HAP-1 (cell line): ENCODE measurements at regions not wholly inside any gene's neighbourhood (a gene's known extent, or its start where the extent isn't known, plus 50 kb on each side); places are given as distances from the start of the nearest gene placed in this dataset.

Experiments used
- DNase-seq, 2 experiments: peaks; one replicate each; pipeline ENCODE4 v3.0.0-alpha.2; 2016 to 2020; ENCODE audit warnings: low spot score in 2 of 2
- H3K27me3 ChIP-seq: fragments of 250-450 bp; sonication (Bioruptor Pico); 2 replicates; pipeline ENCODE4 v1.5.1; 2020; ENCODE audit warnings: low read depth, mild to moderate bottlenecking, moderate library complexity
- H3K36me3 ChIP-seq: fragments of 250-450 bp; sonication (Bioruptor Pico); replicated peaks from 2 replicates; pipeline ENCODE4 v1.5.1; 2020; ENCODE audit warnings: mild to moderate bottlenecking
- H3K4me1 ChIP-seq: fragments of 250-450 bp; sonication (Bioruptor Pico); 2 replicates; pipeline ENCODE4 v1.5.1; 2020; ENCODE audit warnings: mild to moderate bottlenecking
- H3K4me3 ChIP-seq: fragments of 250-450 bp; sonication (Bioruptor Pico); 2 replicates; pipeline ENCODE4 v1.5.1; 2020; ENCODE audit warnings: mild to moderate bottlenecking, moderate library complexity
- H3K9me3 ChIP-seq: fragments of 250-450 bp; sonication (Bioruptor Pico); 2 replicates; pipeline ENCODE4 v1.5.1; 2020; ENCODE audit warnings: mild to moderate bottlenecking, moderate library complexity
- in situ Hi-C: fragments of 300-500 bp; cut with MboI; formaldehyde crosslinking; loops from 3 replicates; pipeline ENCODE4 v1.14.3; 2020; ENCODE audit warnings: low sequenced_read_pairs, inconsistent platforms, mixed read lengths

- no peak for DNase-seq
Measured at GRCh38 chr1:222048094-222048595, 306.3 kb upstream of the DUSP10 start.

GRCh38 chr1:222047366-222047765, 305.5 kb upstream of the DUSP10 start:
- in situ Hi-C loops: no loop called here
- Histone ChIP-seq H3K9me3 (no peaks in the 10 kb centered on the region), H3K4me3 (no peak overlapping the region), H3K27me3 (no peaks in the 10 kb centered on the region), H3K4me1 (no peaks in the 10 kb centered on the region), H3K36me3 (no peaks in the 10 kb centered on the region)
- DNase-seq: no peak

More at GRCh38 chr1:222048094-222048595, 306.3 kb upstream of the DUSP10 start:
- H3K4me1 ChIP-seq: no peaks in the 10 kb centered on the region
- no peaks in the 10 kb centered on the region for H3K9me3 ChIP-seq
- H3K4me3 ChIP-seq: no peak overlapping the region
- H3K27me3 ChIP-seq: no peaks in the 10 kb centered on the region
- H3K36me3 ChIP-seq: no peaks in the 10 kb centered on the region
- in situ Hi-C loops: no loop called here

GRCh38 chr1:222046684-222047263, 304.9 kb upstream of the DUSP10 start:
- DNase-seq: no peak
- H3K9me3 ChIP-seq: no peaks in the 10 kb centered on the region
- H3K4me3 ChIP-seq: no peak overlapping the region
- in situ Hi-C loops: no loop called here
- no peaks in the 10 kb centered on the region for H3K27me3 ChIP-seq
- H3K36me3 ChIP-seq: no peaks in the 10 kb centered on the region
- no peaks in the 10 kb centered on the region for H3K4me1 ChIP-seq

GRCh38 chr1:222045786-222046185, 303.9 kb upstream of the DUSP10 start:
- H3K4me3 ChIP-seq: no peak overlapping the region
- H3K9me3 ChIP-seq: no peaks in the 10 kb centered on the region
- no peaks in the 10 kb centered on the region for H3K4me1 ChIP-seq
- DNase-seq: no peak
- no peaks in the 10 kb centered on the region for H3K36me3 ChIP-seq
- in situ Hi-C loops: no loop called here
- H3K27me3 ChIP-seq: no peaks in the 10 kb centered on the region

- Histone ChIP-seq H3K36me3 (no peaks in the 10 kb centered on the region), H3K4me1 (no peaks in the 10 kb centered on the region), H3K27me3 (no peaks in the 10 kb centered on the region), H3K9me3 (no peaks in the 10 kb centered on the region), H3K4me3 (no peak overlapping the region)
- no peak for DNase-seq
- in situ Hi-C loops: no loop called here
Measured at GRCh38 chr1:222045236-222045635, 303.3 kb upstream of the DUSP10 start.

- no peaks in the 10 kb centered on the region for H3K9me3 ChIP-seq
- H3K4me1 ChIP-seq: no peaks in the 10 kb centered on the region
- no peaks in the 10 kb centered on the region for H3K27me3 ChIP-seq
- in situ Hi-C loops: no loop called here
- DNase-seq: no peak
- H3K36me3 ChIP-seq: no peaks in the 10 kb centered on the region
- no peak overlapping the region for H3K4me3 ChIP-seq
Measured at GRCh38 chr1:222043444-222044292, 301.8 kb upstream of the DUSP10 start.

- Histone ChIP-seq H3K9me3 (no peaks in the 10 kb centered on the region), H3K4me1 (no peaks in the 10 kb centered on the region), H3K4me3 (no peak overlapping the region), H3K36me3 (no peaks in the 10 kb centered on the region), H3K27me3 (no peaks in the 10 kb centered on the region)
- in situ Hi-C loops: no loop called here
- no peak for DNase-seq
Measured at GRCh38 chr1:222042120-222042519, 300.2 kb upstream of the DUSP10 start.

GRCh38 chr1:222040955-222041354, 299.1 kb upstream of the DUSP10 start:
- in situ Hi-C loops: no loop called here
- Histone ChIP-seq H3K27me3 (no peaks in the 10 kb centered on the region), H3K36me3 (no peaks in the 10 kb centered on the region), H3K4me1 (no peaks in the 10 kb centered on the region), H3K4me3 (no peak overlapping the region), H3K9me3 (no peaks in the 10 kb centered on the region)
- no peak for DNase-seq

GRCh38 chr1:222040121-222040805, 298.4 kb upstream of the DUSP10 start:
- Histone ChIP-seq H3K4me1 (no peaks in the 10 kb centered on the region), H3K4me3 (no peak overlapping the region), H3K9me3 (no peaks in the 10 kb centered on the region), H3K36me3 (no peaks in the 10 kb centered on the region), H3K27me3 (no peaks in the 10 kb centered on the region)
- in situ Hi-C loops: no loop called here
- no peak for DNase-seq

- H3K9me3 ChIP-seq: no peaks in the 10 kb centered on the region
- no peak overlapping the region for H3K4me3 ChIP-seq
- no peaks in the 10 kb centered on the region for H3K27me3 ChIP-seq
- no peaks in the 10 kb centered on the region for H3K4me1 ChIP-seq
- in situ Hi-C loops: no loop called here
- no peak for DNase-seq
- H3K36me3 ChIP-seq: no peaks in the 10 kb centered on the region
Measured at GRCh38 chr1:222038971-222039370, 297.1 kb upstream of the DUSP10 start.

GRCh38 chr1:222037720-222038119, 295.8 kb upstream of the DUSP10 start:
- DNase-seq: no peak
- H3K36me3 ChIP-seq: no peaks in the 10 kb centered on the region
- no peaks in the 10 kb centered on the region for H3K9me3 ChIP-seq
- H3K4me1 ChIP-seq: no peaks in the 10 kb centered on the region
- in situ Hi-C loops: no loop called here
- no peaks in the 10 kb centered on the region for H3K27me3 ChIP-seq
- no peak overlapping the region for H3K4me3 ChIP-seq

- in situ Hi-C loops: no loop called here
Measured at GRCh38 chr1:222034790-222035189, 292.9 kb upstream of the DUSP10 start.

GRCh38 chr1:222033450-222033849, 291.6 kb upstream of the DUSP10 start:
- no peak for DNase-seq
- Histone ChIP-seq H3K36me3 (no peaks in the 10 kb centered on the region), H3K27me3 (no peaks in the 10 kb centered on the region), H3K4me1 (no peaks in the 10 kb centered on the region), H3K4me3 (no peak overlapping the region), H3K9me3 (no peaks in the 10 kb centered on the region)
- in situ Hi-C loops: no loop called here

More at GRCh38 chr1:222034790-222035189, 292.9 kb upstream of the DUSP10 start:
- no peaks in the 10 kb centered on the region for H3K36me3 ChIP-seq
- H3K27me3 ChIP-seq: no peaks in the 10 kb centered on the region
- no peak overlapping the region for H3K4me3 ChIP-seq
- H3K4me1 ChIP-seq: no peaks in the 10 kb centered on the region
- no peaks in the 10 kb centered on the region for H3K9me3 ChIP-seq
- DNase-seq: no peak

- in situ Hi-C loops: no loop called here
- H3K4me3 ChIP-seq: no peak overlapping the region
- H3K36me3 ChIP-seq: no peaks in the 10 kb centered on the region
- H3K9me3 ChIP-seq: no peaks in the 10 kb centered on the region
- no peaks in the 10 kb centered on the region for H3K4me1 ChIP-seq
- no peak for DNase-seq
- H3K27me3 ChIP-seq: no peaks in the 10 kb centered on the region
Measured at GRCh38 chr1:222031318-222031717, 289.4 kb upstream of the DUSP10 start.
